ENCODE measurements at regions not wholly inside any gene's neighbourhood (a gene's known extent, or its start where the extent isn't known, plus 50 kb on each side); places are given as distances from the start of the nearest gene placed in this dataset.
"Not testable (repeated sequence)": the region's sequence is repeated elsewhere in the genome, so short reads cannot be mapped to it uniquely, and the experiment has no call there.

DNA sequence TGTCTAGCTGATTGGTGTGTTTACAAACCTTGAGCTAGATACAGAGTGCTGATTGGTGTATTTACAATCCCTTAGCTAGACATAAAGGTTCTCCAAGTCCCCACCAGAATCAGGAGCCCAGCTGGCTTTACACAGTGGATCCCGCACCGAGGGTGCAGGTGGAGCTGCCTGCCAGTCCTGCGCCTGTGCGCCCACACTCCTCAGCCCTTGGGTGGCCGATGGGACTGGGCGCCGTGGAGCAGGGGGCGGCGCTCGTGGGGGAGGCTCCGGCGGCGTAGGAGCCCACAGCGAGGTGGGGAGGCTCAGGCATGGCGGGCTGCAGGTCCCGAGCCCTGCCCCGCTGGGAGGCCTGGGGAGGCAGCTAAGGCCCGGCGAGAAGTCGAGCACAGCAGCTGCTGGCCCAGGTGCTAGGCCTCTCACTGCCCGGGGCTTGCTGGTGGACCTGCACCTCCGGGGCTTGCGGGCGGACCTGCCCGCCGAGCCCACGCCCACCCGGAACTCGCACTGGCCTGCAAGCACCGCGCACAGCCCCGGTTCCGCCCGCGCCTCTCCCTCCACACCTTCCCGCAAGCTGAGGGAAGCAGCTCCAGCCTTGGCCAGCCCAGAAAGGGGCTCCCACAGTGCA, 51.0 kb upstream of the CDYL start:
- peaks cover 0 to 10% (median 8%) of the 10 kb centered on the region in 4 experiments for H3K4me1 ChIP-seq (ENCODE audit: control extremely low read depth in 1 of 4, control insufficient read depth in 4 of 4, insufficient read depth in 4 of 4, low read length in 3 of 4)
- 96% methylated on average over 33 of the region's 36 CpGs for WGBS (ENCODE audit: insufficient coverage)
- not testable (repeated sequence) for H3K36me3 ChIP-seq (ENCODE audit: control insufficient read depth in 4 of 4, insufficient read depth in 4 of 4, low read length in 3 of 4); H3K27ac ChIP-seq (ENCODE audit: insufficient read depth in 1 of 2, low read depth in 1 of 2, low read length in 2 of 2, poor library complexity in 1 of 2, severe bottlenecking in 2 of 2); H3K9me3 ChIP-seq (ENCODE audit: control extremely low read depth in 1 of 5, control insufficient read depth in 4 of 5, insufficient read depth in 2 of 5, low read depth in 1 of 5, low read length in 4 of 5); H3K27me3 ChIP-seq (replicated peaks in 2 of 5; ENCODE audit: control insufficient read depth in 4 of 5, insufficient read depth in 5 of 5, low read length in 4 of 5); DNase-seq; H3K4me3 ChIP-seq (ENCODE audit: control insufficient read depth in 1 of 7, extremely low read depth in 1 of 7, insufficient read depth in 4 of 7, low read depth in 2 of 7, low read length in 6 of 7)
- ChIA-PET CTCF (interaction anchor here (0.5 kb wide), 1 partner anchor 74 kb away, joined by 3 read pairs; no protein-coding TSS in a partner anchor), POLR2A (interaction anchor here (1.1 kb wide), 1 partner anchor 15 kb away, joined by 4 read pairs; no protein-coding TSS in a partner anchor)

DNA sequence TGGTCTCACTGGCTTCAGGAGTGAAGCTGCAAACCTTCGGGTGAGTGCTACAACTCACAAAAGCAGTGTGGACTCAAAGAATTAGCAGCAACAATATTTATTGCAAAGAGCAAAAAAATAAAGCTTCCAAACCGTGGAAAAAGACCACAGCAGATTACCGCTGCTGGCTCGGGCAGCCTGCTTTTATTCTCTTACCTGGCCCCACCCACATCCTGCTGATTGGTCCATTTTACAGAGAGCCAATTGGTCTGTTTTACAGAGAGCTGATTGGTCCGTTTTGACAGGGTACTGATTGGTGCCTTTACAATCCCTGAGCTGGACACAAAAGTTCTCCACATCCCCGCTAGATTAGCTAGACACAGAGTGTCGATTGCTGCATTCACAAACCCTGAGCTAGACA, 51.5 kb upstream of the CDYL start:
- H3K4me3 ChIP-seq (ENCODE audit: control insufficient read depth in 1 of 7, extremely low read depth in 1 of 7, insufficient read depth in 4 of 7, low read depth in 2 of 7, low read length in 6 of 7); H3K9me3 ChIP-seq (ENCODE audit: control extremely low read depth in 1 of 5, control insufficient read depth in 4 of 5, insufficient read depth in 2 of 5, low read depth in 1 of 5, low read length in 4 of 5); H3K27ac ChIP-seq (ENCODE audit: insufficient read depth in 1 of 2, low read depth in 1 of 2, low read length in 2 of 2, poor library complexity in 1 of 2, severe bottlenecking in 2 of 2); H3K36me3 ChIP-seq (ENCODE audit: control insufficient read depth in 4 of 4, insufficient read depth in 4 of 4, low read length in 3 of 4); DNase-seq; H3K27me3 ChIP-seq (replicated peaks in 2 of 5; ENCODE audit: control insufficient read depth in 4 of 5, insufficient read depth in 5 of 5, low read length in 4 of 5); CTCF ChIA-PET: not testable (repeated sequence)
- H3K4me1 ChIP-seq (ENCODE audit: control extremely low read depth in 1 of 4, control insufficient read depth in 4 of 4, insufficient read depth in 4 of 4, low read length in 3 of 4), result peaks cover 0 to 10% (median 8%) of the 10 kb centered on the region in 4 experiments
- 100% methylated on average over 2 of the region's 7 CpGs for WGBS (ENCODE audit: insufficient coverage)
- POLR2A ChIA-PET, result interaction anchor here (1.1 kb wide), 1 partner anchor 15 kb away, joined by 4 read pairs; no protein-coding TSS in a partner anchor

DNA sequence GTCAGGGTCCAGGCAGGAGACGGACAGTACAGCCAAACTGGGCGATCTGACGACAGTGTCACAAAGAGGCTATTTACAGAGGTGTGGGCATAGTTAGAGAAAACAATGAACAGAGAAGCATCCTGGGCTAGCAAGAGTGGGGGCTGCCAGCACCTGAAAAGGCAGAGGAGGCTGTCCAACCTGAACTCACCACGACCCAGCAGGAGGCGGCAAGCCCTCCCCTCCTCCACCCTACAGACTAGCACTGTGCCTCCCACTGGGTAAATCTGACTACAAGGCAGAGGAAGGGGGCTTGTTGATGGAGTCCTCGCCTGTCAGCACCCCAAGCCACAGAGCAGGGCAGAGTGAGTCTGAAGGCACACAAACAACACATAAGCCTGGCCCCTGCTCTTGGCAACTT, 52.8 kb upstream of the CDYL start:
- Histone ChIP-seq H3K4me1 (ENCODE audit: control extremely low read depth in 1 of 4, control insufficient read depth in 4 of 4, insufficient read depth in 4 of 4, low read length in 3 of 4) (peaks cover 0 to 10% (median 8%) of the 10 kb centered on the region in 4 experiments), H3K9me3 (ENCODE audit: control extremely low read depth in 1 of 5, control insufficient read depth in 4 of 5, insufficient read depth in 2 of 5, low read depth in 1 of 5, low read length in 4 of 5) (no peaks in the 10 kb centered on the region), H3K36me3 (ENCODE audit: control insufficient read depth in 4 of 4, insufficient read depth in 4 of 4, low read length in 3 of 4) (no peaks in the 10 kb centered on the region), H3K27me3 (replicated peaks in 2 of 5; ENCODE audit: control insufficient read depth in 4 of 5, insufficient read depth in 5 of 5, low read length in 4 of 5) (no peaks in the 10 kb centered on the region), H3K27ac (ENCODE audit: insufficient read depth in 1 of 2, low read depth in 1 of 2, low read length in 2 of 2, poor library complexity in 1 of 2, severe bottlenecking in 2 of 2) (no peak overlapping the region), H3K4me3 (ENCODE audit: control insufficient read depth in 1 of 7, extremely low read depth in 1 of 7, insufficient read depth in 4 of 7, low read depth in 2 of 7, low read length in 6 of 7) (no peak overlapping the region)
- DNase-seq, result no peak
- POLR2A ChIA-PET, result no interaction called here
- WGBS (ENCODE audit: insufficient coverage), result 94% methylated on average over 3 of the region's 6 CpGs
- CTCF ChIA-PET, result no interaction called here

DNA sequence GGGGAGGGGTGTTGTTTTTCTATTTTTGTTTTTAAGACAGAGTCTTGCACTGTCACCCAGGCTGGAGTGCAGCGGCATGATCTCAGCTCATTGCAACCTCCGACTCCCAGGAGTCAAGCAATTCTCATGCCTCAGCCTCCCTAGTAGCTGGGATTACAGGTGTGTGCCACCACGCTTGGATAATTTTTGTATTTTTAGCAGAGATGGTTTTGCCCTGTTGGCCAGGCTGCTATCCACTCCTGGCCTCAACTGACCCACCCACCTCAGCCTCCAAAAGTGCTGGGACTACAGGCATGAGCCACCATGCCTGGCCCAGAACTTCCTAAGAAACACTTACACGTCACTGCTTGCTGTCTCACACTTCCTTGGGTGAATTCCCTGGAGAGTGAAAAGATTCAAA, 54.8 kb upstream of the CDYL start:
- POLR2A ChIA-PET; H3K4me1 ChIP-seq (ENCODE audit: control extremely low read depth in 1 of 4, control insufficient read depth in 4 of 4, insufficient read depth in 4 of 4, low read length in 3 of 4); H3K36me3 ChIP-seq (ENCODE audit: control insufficient read depth in 4 of 4, insufficient read depth in 4 of 4, low read length in 3 of 4); DNase-seq; H3K9me3 ChIP-seq (ENCODE audit: control extremely low read depth in 1 of 5, control insufficient read depth in 4 of 5, insufficient read depth in 2 of 5, low read depth in 1 of 5, low read length in 4 of 5); H3K4me3 ChIP-seq (ENCODE audit: control insufficient read depth in 1 of 7, extremely low read depth in 1 of 7, insufficient read depth in 4 of 7, low read depth in 2 of 7, low read length in 6 of 7); H3K27ac ChIP-seq (ENCODE audit: insufficient read depth in 1 of 2, low read depth in 1 of 2, low read length in 2 of 2, poor library complexity in 1 of 2, severe bottlenecking in 2 of 2); H3K27me3 ChIP-seq (replicated peaks in 2 of 5; ENCODE audit: control insufficient read depth in 4 of 5, insufficient read depth in 5 of 5, low read length in 4 of 5): not testable (repeated sequence)
- CTCF ChIA-PET, result interaction anchor here (1.1 kb wide), 1 partner anchor 19 kb away, joined by 3 read pairs; no protein-coding TSS in a partner anchor
- 93% methylated on average over 3 of the region's 4 CpGs for WGBS (ENCODE audit: insufficient coverage)

DNA sequence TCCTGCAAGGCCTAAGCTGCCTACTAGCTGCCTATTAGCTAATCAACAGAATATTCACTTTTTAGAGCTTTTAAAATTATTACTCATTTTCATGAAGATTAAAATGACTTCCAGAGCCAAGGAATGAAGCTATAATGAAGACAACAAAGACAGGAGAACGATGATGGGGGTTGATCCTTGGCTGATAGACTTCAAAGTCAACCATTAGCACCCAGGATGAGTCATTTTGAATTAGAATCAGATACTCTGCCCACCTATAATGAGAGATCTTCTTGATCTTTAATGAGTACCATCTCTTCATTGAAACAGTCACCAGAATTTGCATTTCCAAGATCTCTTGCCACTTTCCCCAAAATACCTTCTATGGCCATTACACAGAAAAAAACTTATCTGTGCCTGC, 56.7 kb upstream of the CDYL start:
- H3K27ac ChIP-seq (ENCODE audit: insufficient read depth in 1 of 2, low read depth in 1 of 2, low read length in 2 of 2, poor library complexity in 1 of 2, severe bottlenecking in 2 of 2), result no peak overlapping the region
- CTCF ChIA-PET, result no interaction called here

DNA sequence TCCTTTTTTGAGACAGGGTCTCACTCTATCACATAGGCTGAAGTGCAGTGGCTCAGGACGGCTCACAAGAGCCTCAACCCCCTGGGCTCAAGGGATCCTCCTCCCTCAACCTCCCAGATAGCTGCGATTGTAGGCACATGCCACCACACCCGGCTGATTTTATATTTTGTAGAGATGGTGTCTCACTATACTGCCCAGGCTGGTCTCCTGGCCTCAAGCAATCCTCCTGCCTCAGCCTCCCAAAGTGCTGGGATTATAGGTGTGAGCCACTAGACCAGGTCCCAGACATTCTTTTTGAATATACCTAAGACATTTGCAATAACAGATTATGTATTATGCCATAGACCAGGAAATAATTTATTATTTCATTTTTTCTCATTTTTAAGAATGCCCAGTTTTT, 58.3 kb upstream of the CDYL start:
- H3K4me1 ChIP-seq (ENCODE audit: control extremely low read depth in 1 of 4, control insufficient read depth in 4 of 4, insufficient read depth in 4 of 4, low read length in 3 of 4), result no peaks in the 10 kb centered on the region
- CTCF ChIA-PET, result no interaction called here
- no peaks in the 10 kb centered on the region for H3K36me3 ChIP-seq (ENCODE audit: control insufficient read depth in 4 of 4, insufficient read depth in 4 of 4, low read length in 3 of 4)
- no peak for DNase-seq
- no peaks in the 10 kb centered on the region for H3K27me3 ChIP-seq (replicated peaks in 2 of 5; ENCODE audit: control insufficient read depth in 4 of 5, insufficient read depth in 5 of 5, low read length in 4 of 5)
- H3K27ac ChIP-seq (ENCODE audit: insufficient read depth in 1 of 2, low read depth in 1 of 2, low read length in 2 of 2, poor library complexity in 1 of 2, severe bottlenecking in 2 of 2), result no peak overlapping the region
- WGBS (ENCODE audit: insufficient coverage), result no CpG with 5 or more reads among the region's 3 CpGs
- no peaks in the 10 kb centered on the region for H3K9me3 ChIP-seq (ENCODE audit: control extremely low read depth in 1 of 5, control insufficient read depth in 4 of 5, insufficient read depth in 2 of 5, low read depth in 1 of 5, low read length in 4 of 5)
- H3K4me3 ChIP-seq (ENCODE audit: control insufficient read depth in 1 of 7, extremely low read depth in 1 of 7, insufficient read depth in 4 of 7, low read depth in 2 of 7, low read length in 6 of 7), result no peak overlapping the region
- POLR2A ChIA-PET, result interaction anchor here (0.6 kb wide), 1 partner anchor 11 kb away, joined by 6 read pairs; no protein-coding TSS in a partner anchor

More for the DNA sequence above, 56.7 kb upstream of the CDYL start:
- H3K4me3 ChIP-seq (ENCODE audit: control insufficient read depth in 1 of 7, extremely low read depth in 1 of 7, insufficient read depth in 4 of 7, low read depth in 2 of 7, low read length in 6 of 7), result no peak overlapping the region
- H3K36me3 ChIP-seq (ENCODE audit: control insufficient read depth in 4 of 4, insufficient read depth in 4 of 4, low read length in 3 of 4), result no peaks in the 10 kb centered on the region
- H3K4me1 ChIP-seq (ENCODE audit: control extremely low read depth in 1 of 4, control insufficient read depth in 4 of 4, insufficient read depth in 4 of 4, low read length in 3 of 4), result no peaks in the 10 kb centered on the region
- POLR2A ChIA-PET, result no interaction called here
- DNase-seq, result no peak
- H3K27me3 ChIP-seq (replicated peaks in 2 of 5; ENCODE audit: control insufficient read depth in 4 of 5, insufficient read depth in 5 of 5, low read length in 4 of 5), result no peaks in the 10 kb centered on the region
- WGBS (ENCODE audit: insufficient coverage), result no CpG with 5 or more reads among the region's 1 CpG
- H3K9me3 ChIP-seq (ENCODE audit: control extremely low read depth in 1 of 5, control insufficient read depth in 4 of 5, insufficient read depth in 2 of 5, low read depth in 1 of 5, low read length in 4 of 5), result no peaks in the 10 kb centered on the region

DNA sequence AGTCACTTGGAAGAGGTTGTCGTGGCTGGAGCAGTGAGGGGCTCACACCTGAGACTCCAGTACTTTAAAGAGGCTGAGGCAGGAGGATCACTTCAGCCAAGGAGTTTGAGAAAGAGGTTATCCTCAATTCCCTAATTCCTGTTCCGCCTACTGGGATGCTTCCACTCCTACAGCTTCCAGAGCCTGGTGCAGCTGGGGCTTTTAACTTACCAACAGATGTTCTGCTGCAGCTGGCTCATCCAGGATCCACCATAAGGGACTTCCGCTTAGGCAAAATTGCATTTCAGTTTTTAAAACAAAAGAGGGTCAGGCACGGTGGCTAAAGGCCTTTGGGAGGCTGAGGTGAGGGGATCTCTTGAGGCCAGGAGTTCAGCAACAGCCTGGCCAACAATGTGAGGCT, 59.1 kb upstream of the CDYL start:
- H3K4me3 ChIP-seq (ENCODE audit: control insufficient read depth in 1 of 7, extremely low read depth in 1 of 7, insufficient read depth in 4 of 7, low read depth in 2 of 7, low read length in 6 of 7), result no peak overlapping the region
- POLR2A ChIA-PET, result interaction anchor here (0.6 kb wide), 1 partner anchor 11 kb away, joined by 6 read pairs; no protein-coding TSS in a partner anchor
- CTCF ChIA-PET, result interaction anchor here (0.7 kb wide), 1 partner anchor 231 kb away, joined by 4 read pairs; no protein-coding TSS in a partner anchor
- 89% methylated on average over 3 of the region's 4 CpGs for WGBS (ENCODE audit: insufficient coverage)
- H3K4me1 ChIP-seq (ENCODE audit: control extremely low read depth in 1 of 4, control insufficient read depth in 4 of 4, insufficient read depth in 4 of 4, low read length in 3 of 4), result no peaks in the 10 kb centered on the region
- H3K9me3 ChIP-seq (ENCODE audit: control extremely low read depth in 1 of 5, control insufficient read depth in 4 of 5, insufficient read depth in 2 of 5, low read depth in 1 of 5, low read length in 4 of 5), result no peaks in the 10 kb centered on the region
- no peak for DNase-seq
- H3K36me3 ChIP-seq (ENCODE audit: control insufficient read depth in 4 of 4, insufficient read depth in 4 of 4, low read length in 3 of 4), result no peaks in the 10 kb centered on the region
- no peak overlapping the region for H3K27ac ChIP-seq (ENCODE audit: insufficient read depth in 1 of 2, low read depth in 1 of 2, low read length in 2 of 2, poor library complexity in 1 of 2, severe bottlenecking in 2 of 2)
- H3K27me3 ChIP-seq (replicated peaks in 2 of 5; ENCODE audit: control insufficient read depth in 4 of 5, insufficient read depth in 5 of 5, low read length in 4 of 5), result no peaks in the 10 kb centered on the region
